HG02798 (cell line): ENCODE measurements at regions not wholly inside any gene's neighbourhood (a gene's known extent, or its start where the extent isn't known, plus 50 kb on each side); places are given as distances from the start of the nearest gene placed in this dataset.

Experiments
- ATAC-seq: cut with Tn5 transposase; IDR thresholded peaks from one replicate; pipeline ENCODE4 v1.9.1; 2021; ENCODE audit warnings: mild to moderate bottlenecking; ENCODE audit not compliant: unreplicated experiment, poor library complexity

- no peak for ATAC-seq
Observed at GRCh38 chr18:78662879-78663278, 316.7 kb upstream of the SALL3 start.

DNA sequence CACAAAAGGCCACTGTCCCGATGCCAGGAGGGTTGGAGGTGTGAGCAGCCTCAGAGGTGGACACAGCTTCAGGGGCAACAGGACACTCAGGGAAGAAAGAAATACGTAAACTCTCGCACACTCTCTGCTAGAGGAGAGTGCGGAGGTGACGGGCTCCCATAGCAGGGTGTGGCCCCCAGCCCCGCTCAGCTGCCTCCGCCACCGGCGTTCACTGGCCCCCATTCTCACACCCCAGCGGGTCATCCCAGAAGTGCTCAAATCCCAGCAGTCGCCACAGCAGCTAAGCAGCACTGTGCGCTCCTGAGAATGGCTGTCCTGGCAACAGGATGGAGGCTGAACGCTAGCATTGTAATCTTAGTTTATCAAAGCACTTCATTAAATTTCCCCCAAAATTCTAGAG lies 315.6 kb upstream of the SALL3 start:
- ATAC-seq: no peak

- ATAC-seq: no peak
Observed at GRCh38 chr18:78664848-78665247, 314.8 kb upstream of the SALL3 start.

- ATAC-seq: no peak
Observed at GRCh38 chr18:78665644-78666043, 314.0 kb upstream of the SALL3 start.

GRCh38 chr18:78666666-78667335 lies 312.8 kb upstream of the SALL3 start:
- ATAC-seq: no peak

GRCh38 chr18:78670778-78671391 lies 308.7 kb upstream of the SALL3 start:
- ATAC-seq: no peak

GRCh38 chr18:78671551-78671950 lies 308.1 kb upstream of the SALL3 start:
- ATAC-seq: no peak

DNA sequence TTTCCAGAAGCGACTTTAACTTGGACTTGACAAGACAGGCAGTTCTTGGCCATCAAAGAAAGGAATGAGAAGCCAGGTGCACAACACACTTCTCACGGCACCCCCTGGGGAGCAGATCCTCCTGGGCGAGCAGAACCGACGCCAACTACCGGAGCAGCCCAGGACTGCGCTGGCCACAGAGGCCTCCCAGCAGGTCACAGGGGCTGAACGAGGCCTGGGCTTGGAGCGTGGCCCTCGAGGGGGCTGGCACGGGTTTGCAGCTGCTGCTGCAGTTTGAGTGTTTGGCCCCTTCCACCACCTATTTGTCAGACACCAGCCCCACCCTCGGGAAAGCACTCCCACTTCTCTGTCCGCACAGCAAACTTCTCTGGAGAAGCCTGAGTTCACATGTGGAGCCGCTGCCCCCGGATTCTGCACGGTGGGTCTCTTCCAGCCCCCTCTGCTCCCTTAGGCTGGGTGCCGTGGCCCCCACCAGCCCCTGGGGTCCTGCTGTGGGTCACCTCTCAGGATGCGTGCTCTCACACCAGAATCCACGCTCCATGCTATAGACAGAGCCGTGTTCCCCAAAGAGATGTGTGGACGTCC lies 306.7 kb upstream of the SALL3 start:
- no peak for ATAC-seq

- ATAC-seq: no peak
Observed at GRCh38 chr18:78673516-78674321, 305.9 kb upstream of the SALL3 start.

DNA sequence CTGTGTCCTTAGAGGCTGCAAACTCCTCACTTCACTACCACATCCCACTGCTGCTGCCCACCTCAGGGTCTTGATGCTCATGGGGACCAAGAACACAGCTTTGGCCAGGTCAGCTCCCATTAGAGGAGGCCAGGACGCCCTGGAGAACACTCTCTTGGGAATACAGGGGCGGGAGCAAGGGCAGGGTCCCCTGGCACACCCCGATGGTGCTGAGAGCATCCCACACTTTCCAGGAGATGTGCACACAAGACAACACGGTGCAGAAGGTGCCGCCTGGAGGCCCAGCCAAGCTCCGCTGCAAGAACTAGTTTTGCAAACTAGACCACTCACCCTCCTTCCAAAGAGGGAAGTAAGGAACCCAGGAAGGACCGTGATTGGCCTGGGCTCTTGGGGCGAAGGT lies 304.4 kb upstream of the SALL3 start:
- ATAC-seq: no peak

GRCh38 chr18:78676622-78677482 lies 302.8 kb upstream of the SALL3 start:
- no peak for ATAC-seq

- no peak for ATAC-seq
Observed at GRCh38 chr18:78677483-78678317, 301.9 kb upstream of the SALL3 start.

DNA sequence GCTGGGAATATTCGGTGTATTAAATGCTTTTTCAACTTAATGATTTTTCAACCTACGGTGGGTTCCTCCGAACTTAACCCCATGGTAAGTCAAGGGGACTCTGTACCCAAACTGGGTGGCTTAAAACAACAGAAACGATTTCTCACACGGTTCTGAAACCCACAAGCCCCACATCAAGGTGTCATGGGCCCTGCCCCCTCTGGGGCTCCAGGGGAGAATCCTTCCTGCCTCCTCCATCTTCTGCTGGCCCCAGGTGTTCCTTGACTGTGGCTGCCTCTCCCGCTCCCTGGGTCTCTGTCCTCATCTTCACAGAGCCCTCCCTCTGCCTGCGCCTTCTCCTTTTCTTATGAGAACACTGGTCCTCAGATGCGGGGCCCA lies 301.3 kb upstream of the SALL3 start:
- no peak for ATAC-seq

DNA sequence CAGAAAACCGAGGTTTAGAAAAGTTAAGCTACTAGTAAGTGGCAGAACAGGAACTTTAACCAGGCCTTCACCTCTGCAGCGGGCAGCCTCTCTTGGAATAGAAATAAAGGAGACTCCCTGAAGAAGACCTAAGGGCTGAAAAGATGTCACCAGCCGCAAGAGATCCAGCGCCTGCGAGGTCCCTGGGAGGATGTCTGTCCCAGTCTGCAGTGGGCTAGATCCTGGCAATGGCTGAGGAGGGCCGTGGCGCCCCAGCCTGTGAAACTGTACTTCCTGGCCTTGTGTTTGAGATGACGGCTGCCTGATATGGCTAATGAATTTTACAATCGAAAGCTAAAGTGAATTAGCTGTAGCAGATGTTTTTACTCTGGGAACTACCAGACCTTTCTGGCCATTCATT lies 300.6 kb upstream of the SALL3 start:
- no peak for ATAC-seq

- no peak for ATAC-seq
Observed at GRCh38 chr18:78679613-78680260, 299.9 kb upstream of the SALL3 start.

- ATAC-seq: no peak
Observed at GRCh38 chr18:78681396-78681795, 298.2 kb upstream of the SALL3 start.

DNA sequence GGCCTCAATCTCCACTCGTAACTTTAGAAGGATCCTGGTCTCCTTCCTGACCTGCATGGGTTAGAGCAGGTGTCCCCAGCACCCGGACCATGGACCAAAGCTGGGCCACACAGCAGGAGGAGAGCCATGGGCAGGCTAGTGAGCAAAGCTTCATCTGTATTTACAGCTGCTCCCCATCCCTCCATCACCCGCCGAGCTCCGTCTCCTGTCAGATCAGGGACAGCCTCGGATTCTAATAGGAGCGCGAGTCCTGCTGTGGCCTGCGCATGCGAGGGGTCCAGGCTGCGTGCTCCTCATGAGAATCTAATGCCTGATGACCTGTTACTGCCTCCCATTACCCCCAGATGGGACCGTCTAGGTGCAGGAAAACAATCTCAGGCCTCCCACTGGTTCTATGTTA lies 297.7 kb upstream of the SALL3 start:
- ATAC-seq: no peak

- no peak for ATAC-seq
Observed at GRCh38 chr18:78682716-78683115, 296.9 kb upstream of the SALL3 start.
